ENCODE measurements at regions not wholly inside any gene's neighbourhood (a gene's known extent, or its start where the extent isn't known, plus 50 kb on each side); places are given as distances from the start of the nearest gene placed in this dataset.

GRCh38 chr10:2358586-2358985 is 621.3 kb upstream of the ADARB2 start:
- FAIRE-seq: no peak
- Histone ChIP-seq H3K9ac (ENCODE audit: low read length in 3 of 3) (no peak overlapping the region), H3K4me3 (ENCODE audit: low read length in 3 of 3) (no peak overlapping the region), H3K36me3 (ENCODE audit: control insufficient read depth in 2 of 3, insufficient read depth in 3 of 3, low read length in 3 of 3) (no peaks in the 10 kb centered on the region), H3K9me3 (ENCODE audit: control insufficient read depth in 2 of 3, insufficient read depth in 1 of 3, low read length in 3 of 3) (no peaks in the 10 kb centered on the region), H3K27ac (ENCODE audit: low read depth in 2 of 2, low read length in 2 of 2) (no peak overlapping the region), H3K4me1 (ENCODE audit: control insufficient read depth in 2 of 3, insufficient read depth in 2 of 3, low read depth in 1 of 3, low read length in 3 of 3) (no peaks in the 10 kb centered on the region), H3K27me3 (ENCODE audit: control insufficient read depth, insufficient read depth, low read length) (no peaks in the 10 kb centered on the region)
- no peak for DNase-seq
- intact Hi-C loops (cut with DNase I): no loop called here
- no peak for TF ChIP-seq CTCF (IDR thresholded peaks at IDR 0.05; ENCODE audit: borderline replicate concordance, extremely low read depth, insufficient read depth)

GRCh38 chr10:2356670-2357069 is 619.3 kb upstream of the ADARB2 start:
- Histone ChIP-seq H3K27me3 (ENCODE audit: control insufficient read depth, insufficient read depth, low read length) (no peaks in the 10 kb centered on the region), H3K36me3 (ENCODE audit: control insufficient read depth in 2 of 3, insufficient read depth in 3 of 3, low read length in 3 of 3) (no peaks in the 10 kb centered on the region), H3K9me3 (ENCODE audit: control insufficient read depth in 2 of 3, insufficient read depth in 1 of 3, low read length in 3 of 3) (no peaks in the 10 kb centered on the region), H3K4me3 (ENCODE audit: low read length in 3 of 3) (no peak overlapping the region), H3K4me1 (ENCODE audit: control insufficient read depth in 2 of 3, insufficient read depth in 2 of 3, low read depth in 1 of 3, low read length in 3 of 3) (no peaks in the 10 kb centered on the region), H3K9ac (ENCODE audit: low read length in 3 of 3) (no peak overlapping the region), H3K27ac (ENCODE audit: low read depth in 2 of 2, low read length in 2 of 2) (no peak overlapping the region)
- DNase-seq: no peak
- intact Hi-C loops (cut with DNase I): no loop called here
- FAIRE-seq: no peak
- TF ChIP-seq CTCF (IDR thresholded peaks at IDR 0.05; ENCODE audit: borderline replicate concordance, extremely low read depth, insufficient read depth): no peak

DNA sequence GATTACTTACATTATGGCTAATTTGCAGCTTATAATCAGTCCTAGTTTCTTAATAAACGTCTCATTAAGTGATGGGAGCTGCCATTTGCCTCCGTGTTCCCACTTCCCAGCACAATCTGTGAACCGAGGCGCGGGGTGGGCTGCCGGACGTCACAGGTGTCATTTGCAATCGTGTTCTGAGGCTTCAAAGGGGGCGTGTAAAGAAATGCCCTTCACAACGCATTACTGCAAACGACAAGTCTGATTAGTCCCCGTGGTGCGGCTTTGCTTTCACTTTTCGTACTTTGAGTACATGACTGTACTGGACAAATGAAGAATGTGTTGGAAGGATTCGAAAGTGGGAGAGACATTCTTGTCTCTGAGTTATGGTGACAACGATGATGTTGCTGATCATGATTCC is 614.2 kb upstream of the ADARB2 start:
- DNase-seq: no peak

More for the DNA sequence above, 614.2 kb upstream of the ADARB2 start:
- H3K36me3 ChIP-seq (ENCODE audit: control insufficient read depth in 2 of 3, insufficient read depth in 3 of 3, low read length in 3 of 3): no peaks in the 10 kb centered on the region
- H3K4me3 ChIP-seq (ENCODE audit: low read length in 3 of 3): no peak overlapping the region
- intact Hi-C loops (cut with DNase I): no loop called here
- no peaks in the 10 kb centered on the region for H3K27me3 ChIP-seq (ENCODE audit: control insufficient read depth, insufficient read depth, low read length)
- H3K9me3 ChIP-seq (ENCODE audit: control insufficient read depth in 2 of 3, insufficient read depth in 1 of 3, low read length in 3 of 3): no peaks in the 10 kb centered on the region
- TF ChIP-seq CTCF (IDR thresholded peaks at IDR 0.05; ENCODE audit: borderline replicate concordance, extremely low read depth, insufficient read depth): no peak
- FAIRE-seq: no peak
- no peaks in the 10 kb centered on the region for H3K4me1 ChIP-seq (ENCODE audit: control insufficient read depth in 2 of 3, insufficient read depth in 2 of 3, low read depth in 1 of 3, low read length in 3 of 3)
- no peak overlapping the region for H3K27ac ChIP-seq (ENCODE audit: low read depth in 2 of 2, low read length in 2 of 2)
- H3K9ac ChIP-seq (ENCODE audit: low read length in 3 of 3): no peak overlapping the region

Measured in kidney (tissue), 13 donors.